ENCODE measurements at regions not wholly inside any gene's neighbourhood (a gene's known extent, or its start where the extent isn't known, plus 50 kb on each side); places are given as distances from the start of the nearest gene placed in this dataset.
"Not testable (repeated sequence)": the region's sequence is repeated elsewhere in the genome, so short reads cannot be mapped to it uniquely, and the experiment has no call there.

- ATAC-seq (ENCODE audit: low FRiP score) (no peak), DNase-seq (ENCODE audit: low spot score) (no peak)
- TF ChIP-seq CTCF (IDR thresholded peaks at IDR 0.05) = no peak
Observed at GRCh38 chr12:30164382-30165318, 380.9 kb upstream of the TMTC1 start.

GRCh38 chr12:30156833-30157232 is 373.1 kb upstream of the TMTC1 start:
- not testable (repeated sequence) for ATAC-seq (ENCODE audit: low FRiP score); DNase-seq (ENCODE audit: low spot score)

- TF ChIP-seq CTCF (IDR thresholded peaks at IDR 0.05) = no peak
- DNase-seq (ENCODE audit: low spot score) (no peak), ATAC-seq (ENCODE audit: low FRiP score) (no peak)
Observed at GRCh38 chr12:30155001-30155730, 371.4 kb upstream of the TMTC1 start.

GRCh38 chr12:30153981-30154380 is 370.2 kb upstream of the TMTC1 start:
- DNase-seq (ENCODE audit: low spot score) (no peak), ATAC-seq (ENCODE audit: low FRiP score) (no peak)
- TF ChIP-seq CTCF (IDR thresholded peaks at IDR 0.05) = no peak

GRCh38 chr12:30152705-30153104 is 369.0 kb upstream of the TMTC1 start:
- DNase-seq (ENCODE audit: low spot score) (no peak), ATAC-seq (ENCODE audit: low FRiP score) (no peak)
- TF ChIP-seq CTCF (IDR thresholded peaks at IDR 0.05) = no peak

- no peak for DNase-seq (ENCODE audit: low spot score)
- no peak for TF ChIP-seq CTCF (IDR thresholded peaks at IDR 0.05)
Observed at GRCh38 chr12:30151831-30152230, 368.1 kb upstream of the TMTC1 start.

GRCh38 chr12:30146561-30146960 is 362.8 kb upstream of the TMTC1 start:
- no peak for TF ChIP-seq CTCF (IDR thresholded peaks at IDR 0.05)
- no peak for ATAC-seq (ENCODE audit: low FRiP score)
- no peak for DNase-seq (ENCODE audit: low spot score)

More at GRCh38 chr12:30151831-30152230, 368.1 kb upstream of the TMTC1 start:
- no peak for ATAC-seq (ENCODE audit: low FRiP score)

All from omental fat pad (tissue), 3 donors.